ENCODE measurements at regions not wholly inside any gene's neighbourhood (a gene's known extent, or its start where the extent isn't known, plus 50 kb on each side); places are given as distances from the start of the nearest gene placed in this dataset.
"Not testable (repeated sequence)": the region's sequence is repeated elsewhere in the genome, so short reads cannot be mapped to it uniquely, and the experiment has no call there.

DNA sequence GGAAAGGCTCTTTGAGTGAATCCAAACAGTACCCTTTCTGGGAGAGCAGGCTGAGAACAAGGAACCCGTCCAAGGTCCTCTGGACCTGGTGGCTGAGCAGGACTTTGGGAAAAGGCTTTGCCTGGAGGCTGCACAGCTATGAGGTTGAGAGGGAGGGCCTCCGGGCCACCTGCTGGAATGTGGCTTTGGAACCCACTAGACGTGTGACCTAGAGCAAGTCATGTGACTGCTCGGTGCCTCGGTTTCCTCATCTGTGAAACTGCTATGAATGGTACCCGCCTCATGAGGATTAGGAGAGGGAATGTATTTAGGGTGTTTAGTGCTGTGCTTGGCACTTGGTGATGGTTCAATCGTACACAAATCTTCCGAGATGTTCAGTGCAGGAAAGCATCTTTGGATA lies 50.4 kb downstream of the HAPSTR1 start:
- DNase-seq, result no peak

- DNase-seq, result no peak
Observed at GRCh38 chr16:9144106-9144505, 52.7 kb downstream of the HAPSTR1 start.

DNA sequence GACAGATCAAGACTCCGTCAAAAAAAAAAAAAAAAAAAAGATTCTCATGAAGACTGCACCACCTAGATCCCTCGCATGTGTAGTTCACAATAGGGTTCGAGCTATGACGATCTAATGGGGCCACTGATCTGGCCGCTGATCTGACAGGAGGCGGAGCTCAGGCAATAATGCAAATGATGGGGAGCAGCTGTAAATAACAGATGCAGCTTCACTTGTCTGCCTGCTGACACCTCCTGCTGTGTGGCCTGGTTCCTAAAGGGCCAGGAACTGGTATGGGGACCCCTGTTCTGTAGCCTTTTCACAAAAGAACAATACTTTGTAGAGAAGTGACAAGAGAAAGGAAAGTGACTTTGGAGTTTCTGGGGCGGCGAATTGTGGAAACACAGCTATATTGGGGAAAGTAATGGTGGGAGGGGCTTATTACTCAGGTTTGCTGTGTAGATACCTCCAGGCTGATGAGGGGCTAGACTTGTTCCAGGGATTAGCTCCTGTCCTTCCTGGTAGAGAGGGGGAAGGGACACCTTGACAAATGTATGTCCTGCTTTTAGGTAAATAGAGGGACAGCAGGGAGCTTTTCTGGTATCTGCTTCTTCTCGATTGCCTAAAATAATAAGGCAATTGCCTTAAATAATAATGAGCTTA lies 57.1 kb downstream of the HAPSTR1 start:
- no peak for DNase-seq

DNA sequence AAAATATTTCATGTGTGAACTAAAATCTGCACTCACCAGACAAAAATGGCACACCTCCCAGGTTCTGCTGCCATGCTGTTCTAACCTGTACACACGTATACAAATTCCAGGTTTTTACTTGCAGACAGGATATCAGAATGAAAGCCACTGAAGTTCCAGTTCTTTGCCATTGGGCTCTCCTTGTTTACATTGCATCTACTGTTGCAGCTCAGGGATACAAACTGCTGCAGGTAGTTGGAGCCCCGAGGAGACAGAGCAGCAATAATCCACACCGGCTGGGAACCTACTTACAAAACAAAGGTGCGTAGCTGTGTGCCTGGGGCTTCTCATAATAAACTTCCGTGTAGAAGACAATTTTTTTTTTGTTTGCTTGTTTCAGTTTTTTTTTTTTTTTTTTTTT lies 59.6 kb downstream of the HAPSTR1 start:
- DNase-seq, result no peak

DNA sequence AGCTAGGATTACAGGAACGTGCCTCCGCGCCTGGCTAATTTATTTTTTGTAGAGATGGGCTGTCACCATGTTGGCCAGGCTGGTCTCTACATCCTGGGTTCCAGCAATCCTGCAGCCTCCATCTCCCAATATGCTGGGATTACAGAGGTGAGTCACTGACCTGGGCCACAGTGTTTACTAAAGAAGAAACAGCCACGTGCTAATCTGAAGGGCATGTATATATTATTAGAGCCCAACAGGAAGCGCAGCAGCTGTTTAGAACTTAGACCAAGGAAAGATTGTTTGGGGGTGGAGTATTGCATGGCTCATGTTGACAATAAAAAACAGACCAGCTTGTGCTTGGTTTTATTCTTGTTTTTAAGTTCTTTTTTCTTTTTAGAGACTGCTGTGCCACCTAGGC lies 60.2 kb downstream of the HAPSTR1 start:
- peak; percentile 13 for DNase-seq

- DNase-seq, result no peak
Observed at GRCh38 chr16:9152649-9153501, 61.4 kb downstream of the HAPSTR1 start.

DNA sequence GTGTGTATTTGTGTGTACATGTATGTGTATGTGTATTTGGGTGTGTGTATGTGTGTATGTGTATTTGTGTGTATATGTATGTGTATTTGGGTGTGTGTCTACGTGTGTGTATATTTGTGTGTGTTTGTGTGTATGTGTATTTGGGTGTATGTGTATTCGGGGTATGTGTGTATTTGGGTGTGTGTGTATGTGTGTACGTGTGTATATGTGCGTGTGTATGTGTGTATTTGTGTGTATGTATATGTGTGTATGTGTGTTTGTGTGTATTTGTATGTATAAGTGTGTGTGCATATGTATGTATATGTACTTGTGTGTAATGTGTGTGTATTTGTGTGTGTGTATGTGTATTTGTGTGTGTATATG lies 62.0 kb downstream of the HAPSTR1 start:
- no peak for DNase-seq

DNA sequence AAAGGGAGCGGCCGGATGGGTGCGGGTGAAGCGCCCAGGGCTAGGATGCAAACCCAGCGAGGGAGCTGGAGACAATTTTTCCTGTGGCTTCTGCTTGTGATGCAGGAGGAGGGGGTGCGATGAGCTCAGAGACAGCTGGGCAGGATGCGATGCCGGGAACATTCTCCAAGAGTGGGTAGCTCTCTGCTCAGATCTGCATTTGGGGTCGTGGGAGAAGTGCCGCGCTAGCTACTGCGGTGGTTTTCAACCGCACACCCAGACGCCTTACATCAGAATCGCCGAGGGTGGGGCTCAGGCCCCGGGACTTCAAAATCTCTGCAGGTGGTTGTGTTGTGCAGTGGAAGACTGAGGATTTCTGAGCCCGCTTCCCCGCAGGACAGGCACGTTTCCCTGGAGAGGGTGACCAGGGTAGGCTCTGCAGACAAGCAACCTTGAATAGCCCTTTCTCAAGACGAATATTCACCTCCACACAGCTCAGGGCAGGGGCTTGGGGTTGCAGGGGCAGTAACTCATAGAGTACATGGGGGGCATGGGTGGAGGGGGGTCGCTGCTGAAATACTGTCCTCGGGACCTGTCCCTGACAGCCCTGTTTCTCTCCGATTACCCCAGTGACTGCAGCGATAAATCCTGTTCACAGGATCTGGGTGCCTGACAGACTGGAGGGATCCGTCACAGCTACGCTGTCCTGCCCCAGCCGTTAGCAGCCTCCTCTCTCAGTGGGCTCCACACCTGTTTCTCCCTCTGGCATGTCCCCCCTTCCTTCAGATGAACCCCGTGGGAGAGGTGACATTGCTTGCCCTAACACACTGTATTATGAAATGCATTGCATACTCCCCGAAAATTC lies 63.3 kb downstream of the HAPSTR1 start:
- DNase-seq, result no peak

- DNase-seq, result no peak
Observed at GRCh38 chr16:9155871-9156270, 64.4 kb downstream of the HAPSTR1 start.

DNA sequence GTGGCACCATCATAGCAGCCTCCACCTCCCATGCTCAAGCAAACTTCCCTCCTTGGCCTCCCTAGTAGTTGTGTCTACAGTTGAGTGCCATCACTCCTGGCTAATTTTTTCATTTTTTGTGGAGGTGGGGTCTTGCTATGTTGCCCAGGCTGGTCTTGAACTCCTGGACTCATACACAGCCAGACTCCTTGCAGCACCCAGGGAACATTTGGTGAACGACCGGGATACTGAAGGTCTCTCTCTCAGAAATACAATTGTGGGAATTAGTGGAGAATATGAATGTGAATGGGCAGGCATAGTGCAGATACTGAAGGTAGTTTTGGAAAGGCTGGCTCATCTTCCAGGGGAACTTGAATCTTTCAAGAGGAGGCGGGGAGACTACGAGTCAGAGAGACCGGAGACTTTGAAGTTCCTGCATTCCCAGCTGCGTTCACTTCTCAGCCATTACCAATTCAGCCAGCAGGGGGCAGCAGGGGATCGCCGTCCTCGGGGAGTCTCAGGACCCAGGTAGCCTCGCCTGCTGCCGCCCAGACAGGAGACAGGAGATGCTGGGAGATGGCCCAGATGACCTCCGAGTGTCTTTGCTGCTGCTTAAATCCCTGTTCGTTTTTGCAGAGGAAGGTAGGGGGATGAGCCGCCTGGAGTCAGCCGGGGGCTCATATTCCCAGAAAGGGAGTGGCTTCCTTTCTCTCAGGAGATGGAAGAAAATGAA lies 68.6 kb downstream of the HAPSTR1 start:
- peak; percentile 48 for DNase-seq

GRCh38 chr16:9160551-9160911 lies 69.1 kb downstream of the HAPSTR1 start:
- no peak for DNase-seq

- no peak for DNase-seq
Observed at GRCh38 chr16:9165681-9166080, 74.2 kb downstream of the HAPSTR1 start.

- not testable (repeated sequence) for DNase-seq
Observed at GRCh38 chr16:9166326-9166993, 75.0 kb downstream of the HAPSTR1 start.

GRCh38 chr16:9169094-9169493 lies 77.7 kb downstream of the HAPSTR1 start:
- DNase-seq, result no peak

DNA sequence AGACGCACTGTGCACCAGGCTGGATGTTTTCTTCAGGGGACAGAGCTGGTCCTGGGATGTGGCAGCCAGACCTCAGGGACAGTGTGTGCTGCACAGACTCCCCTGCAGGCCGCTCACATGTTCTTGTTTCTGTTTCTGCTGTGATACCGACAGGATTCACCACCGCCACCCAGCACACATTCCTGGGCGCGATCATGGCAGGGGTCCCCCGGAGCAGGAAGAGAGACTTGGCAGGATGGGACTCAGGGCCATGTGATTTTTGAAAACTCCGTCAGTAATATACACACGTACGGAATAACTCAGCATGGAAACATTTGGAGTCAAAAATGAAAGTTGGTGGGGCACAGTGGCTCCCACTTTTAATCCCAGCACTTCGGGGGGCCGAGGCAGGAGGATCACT lies 79.0 kb downstream of the HAPSTR1 start:
- DNase-seq, result no peak

- DNase-seq, result no peak
Observed at GRCh38 chr16:9176547-9177418, 85.3 kb downstream of the HAPSTR1 start.

GRCh38 chr16:9177861-9178260 lies 86.4 kb downstream of the HAPSTR1 start:
- no peak for DNase-seq

DNA sequence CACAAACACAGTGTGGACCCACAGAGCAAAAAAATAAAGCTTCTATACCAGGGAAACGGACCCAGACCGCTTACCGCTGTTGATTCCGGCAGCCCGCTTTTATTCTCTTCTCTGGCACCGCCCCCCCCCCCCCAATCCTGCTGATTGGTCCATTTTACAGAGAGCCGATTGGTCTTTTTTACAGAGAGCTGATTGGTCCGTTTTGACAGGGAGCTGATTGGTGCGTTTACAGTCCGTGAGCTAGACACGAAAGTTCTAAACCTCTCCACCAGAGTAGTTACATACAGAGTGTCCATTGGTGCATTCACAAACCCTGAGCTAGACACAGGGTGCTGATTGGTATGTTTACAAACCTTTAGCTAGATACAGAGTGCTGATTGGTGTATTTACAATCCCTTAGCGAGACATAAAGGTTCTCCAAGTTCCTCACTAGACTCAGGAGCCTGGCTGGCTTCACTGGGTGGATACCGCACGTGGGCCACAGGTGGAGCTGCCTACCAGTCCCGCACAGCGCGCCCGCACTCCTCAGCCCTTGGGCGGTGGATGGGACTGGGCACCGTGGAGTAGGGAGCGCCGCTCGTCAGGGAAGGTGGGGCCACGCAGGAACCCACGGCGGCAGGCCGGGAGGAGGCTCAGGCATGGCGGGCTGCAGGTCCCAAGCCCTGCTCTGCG lies 92.4 kb downstream of the HAPSTR1 start:
- DNase-seq, result no peak

DNA sequence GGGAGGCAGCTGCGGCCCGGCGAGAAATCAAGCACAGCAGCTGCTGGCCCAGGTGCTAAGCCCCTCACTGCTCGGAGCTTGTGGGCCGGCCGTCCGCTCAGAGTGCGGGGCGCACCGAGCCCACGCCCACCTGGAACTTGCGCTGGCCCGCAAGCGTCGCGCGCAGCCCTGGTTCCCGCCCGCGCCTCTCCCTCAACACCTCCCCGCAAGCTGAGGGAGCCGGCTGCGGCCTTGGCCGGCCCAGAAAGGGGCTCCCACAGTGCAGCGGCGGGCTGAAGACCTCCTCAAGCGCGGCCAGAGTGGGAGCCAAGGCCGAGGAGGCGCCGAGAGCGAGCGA lies 92.9 kb downstream of the HAPSTR1 start:
- no peak for DNase-seq

DNA sequence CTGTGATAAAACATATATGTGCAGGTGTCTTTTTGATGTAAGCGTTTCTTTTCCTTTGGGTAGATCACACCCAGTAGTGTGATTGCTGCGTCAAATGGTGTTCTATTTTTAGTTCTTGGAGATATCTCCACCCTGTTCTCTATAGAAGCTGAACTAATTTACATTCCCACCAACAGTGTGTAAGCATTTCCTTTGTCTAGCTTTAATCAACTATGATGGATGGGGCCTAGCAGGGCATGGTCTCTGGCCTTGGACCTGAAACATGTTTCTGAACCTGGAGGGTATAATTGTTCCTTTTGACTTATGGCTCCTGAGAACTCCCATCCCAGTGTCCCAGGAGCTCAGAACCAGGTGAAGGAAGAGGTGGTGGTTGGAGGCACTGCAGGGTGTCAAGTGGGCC lies 93.9 kb downstream of the HAPSTR1 start:
- DNase-seq, result no peak

- DNase-seq, result no peak
Observed at GRCh38 chr16:9186061-9186460, 94.6 kb downstream of the HAPSTR1 start.
